T-helper 2 cell (primary cell): ENCODE measurements at regions not wholly inside any gene's neighbourhood (a gene's known extent, or its start where the extent isn't known, plus 50 kb on each side); places are given as distances from the start of the nearest gene placed in this dataset.
A peak's percentile ranks its signal among the peaks of the same experiment; 100 is the strongest.

Experiments
- DNase-seq, 5 experiments: peaks; one replicate each; pipeline versions ENCODE4 v3.0.0 to v3.0.0-alpha.2; 2012 to 2022

GRCh38 chr22:45096256-45096907 is 67.3 kb upstream of the NUP50 start:
- DNase-seq, result peak in 2 of 5 experiments; percentile 26 to 39

GRCh38 chr22:45097061-45097460 is 66.7 kb upstream of the NUP50 start:
- no peak for DNase-seq

- DNase-seq, result no peak
Measured at GRCh38 chr22:45098056-45098455, 65.7 kb upstream of the NUP50 start.

GRCh38 chr22:45099961-45100360 is 63.8 kb upstream of the NUP50 start:
- DNase-seq, result no peak

GRCh38 chr22:45101515-45102227 is 62.1 kb upstream of the NUP50 start:
- peak in 1 of 5 experiments; percentile 48 for DNase-seq

GRCh38 chr22:45102896-45103420 is 60.8 kb upstream of the NUP50 start:
- no peak for DNase-seq

GRCh38 chr22:45103756-45104155 is 60.0 kb upstream of the NUP50 start:
- DNase-seq, result no peak

GRCh38 chr22:45104313-45104712 is 59.4 kb upstream of the NUP50 start:
- no peak for DNase-seq

- no peak for DNase-seq
Measured at GRCh38 chr22:45105281-45105702, 58.4 kb upstream of the NUP50 start.

- DNase-seq, result no peak
Measured at GRCh38 chr22:45107671-45108070, 56.1 kb upstream of the NUP50 start.

GRCh38 chr22:45112136-45112879 is 51.4 kb upstream of the NUP50 start:
- DNase-seq, result no peak
